ENCODE measurements at regions not wholly inside any gene's neighbourhood (a gene's known extent, or its start where the extent isn't known, plus 50 kb on each side); places are given as distances from the start of the nearest gene placed in this dataset.

DNA sequence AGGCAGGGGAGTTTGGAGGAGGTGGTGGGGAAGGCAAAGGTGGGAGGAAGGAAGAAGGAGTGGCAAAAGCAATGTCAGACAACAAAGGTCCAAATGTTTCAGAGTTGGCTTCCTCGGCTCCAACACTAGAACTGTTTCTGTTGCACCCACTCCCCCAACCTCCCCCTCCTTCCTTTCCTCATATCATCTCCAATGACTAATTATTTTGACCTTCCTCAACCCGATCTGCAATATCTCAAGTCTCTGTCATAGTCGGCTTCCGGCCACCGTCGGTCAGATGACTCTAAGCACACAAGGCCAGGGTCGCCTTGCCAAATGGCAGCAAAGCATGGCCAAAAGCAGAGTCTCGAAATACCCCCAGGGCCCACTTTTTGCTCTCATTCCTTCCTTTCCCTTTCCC is 637.0 kb upstream of the TBX3 start:
- Histone ChIP-seq H3K9me3 (no peaks in the 10 kb centered on the region), H3K4me1 (no peaks in the 10 kb centered on the region), H3K27ac (no peak overlapping the region), H3K36me3 (no peaks in the 10 kb centered on the region), H3K27me3 (no peaks in the 10 kb centered on the region), H3K4me3 (no peak overlapping the region)
- DNase-seq = no peak
- TF ChIP-seq POLR2A (IDR thresholded peaks at IDR 0.05) = no peak
- TF ChIP-seq, protein P1, sequence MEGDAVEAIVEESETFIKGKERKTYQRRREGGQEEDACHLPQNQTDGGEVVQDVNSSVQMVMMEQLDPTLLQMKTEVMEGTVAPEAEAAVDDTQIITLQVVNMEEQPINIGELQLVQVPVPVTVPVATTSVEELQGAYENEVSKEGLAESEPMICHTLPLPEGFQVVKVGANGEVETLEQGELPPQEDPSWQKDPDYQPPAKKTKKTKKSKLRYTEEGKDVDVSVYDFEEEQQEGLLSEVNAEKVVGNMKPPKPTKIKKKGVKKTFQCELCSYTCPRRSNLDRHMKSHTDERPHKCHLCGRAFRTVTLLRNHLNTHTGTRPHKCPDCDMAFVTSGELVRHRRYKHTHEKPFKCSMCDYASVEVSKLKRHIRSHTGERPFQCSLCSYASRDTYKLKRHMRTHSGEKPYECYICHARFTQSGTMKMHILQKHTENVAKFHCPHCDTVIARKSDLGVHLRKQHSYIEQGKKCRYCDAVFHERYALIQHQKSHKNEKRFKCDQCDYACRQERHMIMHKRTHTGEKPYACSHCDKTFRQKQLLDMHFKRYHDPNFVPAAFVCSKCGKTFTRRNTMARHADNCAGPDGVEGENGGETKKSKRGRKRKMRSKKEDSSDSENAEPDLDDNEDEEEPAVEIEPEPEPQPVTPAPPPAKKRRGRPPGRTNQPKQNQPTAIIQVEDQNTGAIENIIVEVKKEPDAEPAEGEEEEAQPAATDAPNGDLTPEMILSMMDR (IDR thresholded peaks at IDR 0.05) = no peak

DNA sequence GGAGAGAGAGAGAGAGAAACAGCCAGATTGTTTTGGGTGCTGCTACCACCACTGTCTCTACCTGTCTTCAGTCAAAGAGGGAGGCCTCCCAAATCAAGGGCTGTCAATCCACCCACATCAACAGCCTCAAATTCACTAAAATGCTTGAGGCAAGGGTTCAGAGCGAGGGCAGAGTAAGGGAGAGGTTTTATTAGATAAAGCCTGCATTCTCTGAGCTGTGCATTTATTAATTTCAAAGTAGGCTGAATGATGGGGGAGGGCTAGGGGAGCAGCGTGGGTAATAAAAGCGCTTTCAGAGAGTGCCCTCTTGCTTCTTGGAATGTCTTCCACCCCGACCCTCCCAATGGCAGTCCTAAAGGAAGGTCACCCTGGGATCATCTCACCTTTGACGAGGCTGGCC is 636.5 kb upstream of the TBX3 start:
- DNase-seq = no peak
- Histone ChIP-seq H3K4me1 (no peaks in the 10 kb centered on the region), H3K27me3 (no peaks in the 10 kb centered on the region), H3K9me3 (no peaks in the 10 kb centered on the region), H3K36me3 (no peaks in the 10 kb centered on the region), H3K4me3 (no peak overlapping the region), H3K27ac (no peak overlapping the region)
- TF ChIP-seq, protein P1 (IDR thresholded peaks at IDR 0.05) = no peak
- TF ChIP-seq POLR2A (IDR thresholded peaks at IDR 0.05) = no peak

DNA sequence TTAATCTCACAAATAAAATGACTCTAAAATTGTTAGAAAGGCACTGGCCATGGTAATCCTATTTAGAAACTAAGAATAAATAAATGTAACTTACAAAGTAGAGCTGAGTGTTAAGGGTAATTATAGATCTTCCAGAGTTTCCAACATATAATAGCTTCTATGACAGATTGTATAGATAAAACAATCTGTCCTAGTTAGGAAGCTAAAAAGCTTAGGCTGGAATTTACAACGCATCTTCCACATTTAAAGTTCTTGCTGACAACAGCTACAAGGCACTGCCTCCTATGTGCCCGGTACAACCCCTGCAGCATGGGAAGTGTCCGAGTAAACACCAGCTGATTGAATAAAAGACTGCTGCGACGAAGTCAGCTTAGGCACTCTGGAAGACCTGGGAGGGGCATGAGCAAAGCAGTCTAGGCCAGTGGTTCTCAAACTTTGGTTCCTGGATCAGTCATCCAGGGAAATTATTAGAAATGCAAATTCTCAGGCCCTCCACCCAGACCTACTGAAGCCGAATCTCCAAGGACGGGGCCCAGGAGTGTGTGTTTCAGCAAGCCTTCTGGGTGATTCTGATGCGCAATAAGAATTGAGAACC is 635.6 kb upstream of the TBX3 start:
- TF ChIP-seq, protein P1 (IDR thresholded peaks at IDR 0.05) = no peak
- no peak for TF ChIP-seq POLR2A (IDR thresholded peaks at IDR 0.05)
- DNase-seq = no peak

DNA sequence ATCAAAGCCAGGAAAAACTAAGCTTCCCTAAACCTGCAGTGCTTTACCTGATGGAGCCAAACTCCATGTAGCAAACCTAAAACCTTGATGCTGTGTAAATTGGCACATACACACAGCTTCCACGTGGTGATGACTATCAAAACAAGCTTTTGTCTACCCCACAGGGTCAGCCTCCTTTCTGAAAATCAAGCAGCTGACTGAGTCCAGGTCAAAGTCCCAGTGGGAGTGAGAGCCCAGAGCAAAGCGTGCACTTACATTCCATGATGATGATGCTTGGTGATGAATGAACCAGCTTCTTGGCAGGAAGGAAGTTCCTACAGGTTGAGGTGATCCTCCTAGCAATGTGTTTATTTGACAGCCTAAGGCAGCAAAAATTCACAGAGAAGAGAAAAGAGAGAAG is 630.0 kb upstream of the TBX3 start:
- no peaks in the 10 kb centered on the region for H3K4me1 ChIP-seq
- no peak for DNase-seq
- TF ChIP-seq POLR2A (IDR thresholded peaks at IDR 0.05) = no peak
- TF ChIP-seq, protein P1 (IDR thresholded peaks at IDR 0.05) = no peak
- H3K36me3 ChIP-seq = no peaks in the 10 kb centered on the region
- H3K4me3 ChIP-seq = no peak overlapping the region
- H3K27me3 ChIP-seq = no peaks in the 10 kb centered on the region
- H3K9me3 ChIP-seq = no peaks in the 10 kb centered on the region
- no peak overlapping the region for H3K27ac ChIP-seq

More for the DNA sequence above, 635.6 kb upstream of the TBX3 start:
- no peaks in the 10 kb centered on the region for H3K36me3 ChIP-seq
- H3K4me1 ChIP-seq = no peaks in the 10 kb centered on the region
- no peaks in the 10 kb centered on the region for H3K27me3 ChIP-seq
- H3K9me3 ChIP-seq = no peaks in the 10 kb centered on the region
- H3K4me3 ChIP-seq = no peak overlapping the region
- H3K27ac ChIP-seq = no peak overlapping the region

DNA sequence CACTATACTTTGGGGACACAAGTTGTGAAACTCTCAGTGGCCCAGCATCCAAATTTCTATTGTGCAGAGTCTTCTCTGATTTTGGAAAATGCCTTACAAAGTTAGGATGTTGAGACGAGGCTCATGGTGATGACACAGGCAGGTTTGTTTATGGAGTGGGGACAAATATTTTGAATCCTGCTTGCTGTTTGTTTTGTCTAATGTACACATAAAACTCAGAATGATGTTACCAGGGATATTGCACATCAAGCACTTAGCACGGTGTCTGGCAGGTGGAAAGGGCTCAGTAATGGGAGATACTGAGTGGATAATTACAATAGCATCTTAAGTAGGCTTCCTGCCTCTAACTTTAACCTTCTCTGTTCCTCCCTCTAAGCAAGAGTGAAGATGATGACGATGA is 628.9 kb upstream of the TBX3 start:
- no peak overlapping the region for H3K4me3 ChIP-seq
- no peak overlapping the region for H3K27ac ChIP-seq
- no peak for DNase-seq
- H3K27me3 ChIP-seq = no peaks in the 10 kb centered on the region
- H3K4me1 ChIP-seq = no peaks in the 10 kb centered on the region
- no peaks in the 10 kb centered on the region for H3K9me3 ChIP-seq
- no peaks in the 10 kb centered on the region for H3K36me3 ChIP-seq
- TF ChIP-seq, protein P1 (IDR thresholded peaks at IDR 0.05) = no peak
- TF ChIP-seq POLR2A (IDR thresholded peaks at IDR 0.05) = no peak

DNA sequence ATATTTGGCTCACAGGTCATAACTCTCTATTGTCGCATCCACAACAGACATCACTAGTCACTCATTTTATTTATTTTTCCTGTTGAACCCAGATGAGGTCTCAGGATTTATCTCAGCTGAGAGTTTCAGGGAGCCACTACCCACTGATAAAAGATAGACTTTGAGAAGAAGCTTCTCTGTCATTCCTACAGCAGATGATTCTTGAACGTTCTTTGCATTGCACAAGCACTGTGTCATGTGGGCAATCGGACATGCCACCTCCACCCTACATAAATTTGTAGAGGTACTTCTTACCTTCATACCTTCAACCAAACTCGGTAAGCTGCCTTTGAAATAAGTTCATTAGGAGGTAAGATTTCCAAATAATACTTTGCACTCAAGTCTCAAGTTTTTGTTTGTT is 627.9 kb upstream of the TBX3 start:
- no peak for DNase-seq
- TF ChIP-seq, protein P1 (IDR thresholded peaks at IDR 0.05) = no peak
- TF ChIP-seq POLR2A (IDR thresholded peaks at IDR 0.05) = no peak

More for the DNA sequence above, 627.9 kb upstream of the TBX3 start:
- Histone ChIP-seq H3K4me3 (no peak overlapping the region), H3K27ac (no peak overlapping the region), H3K4me1 (no peaks in the 10 kb centered on the region), H3K9me3 (no peaks in the 10 kb centered on the region), H3K27me3 (no peaks in the 10 kb centered on the region), H3K36me3 (no peaks in the 10 kb centered on the region)

Measured in Peyer's patch (tissue), 4 donors.